K562 (cell line): ENCODE measurements at regions not wholly inside any gene's neighbourhood (a gene's known extent, or its start where the extent isn't known, plus 50 kb on each side); places are given as distances from the start of the nearest gene placed in this dataset.

Experiments used
- ATAC-seq: fragments of 200-7000 bp; cut with Tn5 transposase; 3 replicates; pipeline ENCODE4 v1.9.1; 2020; ENCODE audit warnings: moderate library complexity
- BruUV-seq: library from RNA; stranded (reverse); fragments of 400-500 nt; replicated peaks from 2 replicates; lab custom pipeline; 2021; lab: Mats Ljungman, UMichigan
- CTCF ChIA-PET: fragments of 300-600 bp; formaldehyde crosslinking; extraction: SDS; loops from one replicate; lab custom pipeline; 2021; ENCODE audit warnings: low intra/inter-chr PET ratio; lab: Yijun Ruan, JAX
- POLR2A ChIA-PET: fragments of 300-600, 350-650 bp; sonication (Branson Sonifier 250); formaldehyde crosslinking; extraction: SDS; loops from one replicate; lab custom pipeline; 2021; ENCODE audit warnings: antibody characterized with exemption, inconsistent platforms; lab: Yijun Ruan, JAX
- DNase-seq, 4 experiments: peaks; one replicate each; pipeline versions ENCODE4 v3.0.0 to v3.0.0-alpha.2; 2011 to 2018; ENCODE audit warnings: low spot score in 3 of 4, mixed read lengths in 3 of 4; ENCODE audit errors: extremely low read depth in 1 of 4
- FAIRE-seq: peaks from 2 replicates; lab custom pipeline; 2011; peaks lifted over from hg19 to GRCh38; lab: Jason Lieb, UNC
- H2AFZ ChIP-seq: 2 replicates; pipeline ENCODE4 v1.6.0; 2011; ENCODE audit warnings: low read depth, low read length, control low read depth, inconsistent platforms
- H3K27ac ChIP-seq: fragments of 200-600 bp; 3 replicates; pipeline ENCODE4 v1.8.0; 2011; ENCODE audit warnings: low read depth, mild to moderate bottlenecking, control low read depth, inconsistent platforms, low read length, moderate library complexity, mixed read lengths; ENCODE audit errors: extremely low read depth
- H3K27me3 ChIP-seq, 2 experiments: fragments of 300-600 bp in 1 of 2; 2 replicates in 1 of 2; 3 replicates in 1 of 2; pipeline versions ENCODE4 v1.6.0 to v1.8.0; 2011; ENCODE audit warnings: inconsistent platforms in 2 of 2, low read length in 2 of 2, mild to moderate bottlenecking in 1 of 2, mixed read lengths in 1 of 2, moderate library complexity in 1 of 2; ENCODE audit not compliant: control insufficient read depth in 2 of 2, insufficient read depth in 2 of 2
- H3K36me3 ChIP-seq: fragments of 300-600 bp; 3 replicates; pipeline ENCODE4 v1.8.0; 2011; ENCODE audit warnings: mild to moderate bottlenecking, low read length, inconsistent platforms; ENCODE audit not compliant: control insufficient read depth, insufficient read depth
- H3K4me1 ChIP-seq, 2 experiments: fragments of 200-600 bp in 1 of 2; replicated peaks in 1 of 2; 2 replicates in 1 of 2; 3 replicates in 1 of 2; pipeline versions ENCODE4 v1.5.1 to v1.8.0; 2011; ENCODE audit warnings: inconsistent platforms in 2 of 2, low read length in 2 of 2, mild to moderate bottlenecking in 1 of 2, mixed read lengths in 1 of 2, moderate library complexity in 1 of 2; ENCODE audit not compliant: control insufficient read depth in 2 of 2, insufficient read depth in 2 of 2
- H3K4me2 ChIP-seq: 2 replicates; pipeline ENCODE4 v1.6.1; 2011; ENCODE audit warnings: low read length, control low read depth, inconsistent platforms, mixed read lengths; ENCODE audit not compliant: insufficient read depth
- H3K4me3 ChIP-seq: fragments of 200-600 bp; sonication (generic), shearing (Covaris generic); 2 replicates; pipeline ENCODE4 v1.5.1; 2016; ENCODE audit warnings: control low read depth, inconsistent platforms
- H3K79me2 ChIP-seq: fragments of 200-600 bp; 3 replicates; pipeline ENCODE4 v1.8.0; 2011; ENCODE audit warnings: low read length, inconsistent platforms; ENCODE audit not compliant: control insufficient read depth, insufficient read depth
- H3K9ac ChIP-seq, 2 experiments: 2 replicates each; pipeline versions ENCODE4 v1.6.0 to v1.6.1; 2011; ENCODE audit warnings: low read depth in 2 of 2, low read length in 2 of 2, control low read depth in 1 of 2, inconsistent platforms in 1 of 2, mild to moderate bottlenecking in 1 of 2, mixed read lengths in 1 of 2; ENCODE audit not compliant: insufficient read depth in 1 of 2
- H3K9me1 ChIP-seq: one replicate; pipeline ENCODE4 v1.6.0; 2011; ENCODE audit warnings: inconsistent platforms, mild to moderate bottlenecking, low read length, moderate library complexity; ENCODE audit not compliant: control insufficient read depth, insufficient read depth
- H3K9me3 ChIP-seq: replicated peaks from 2 replicates; pipeline ENCODE4 v1.5.1; 2011; ENCODE audit warnings: low read depth, low read length, inconsistent platforms; ENCODE audit not compliant: control insufficient read depth, insufficient read depth
- H4K20me1 ChIP-seq: replicated peaks from 2 replicates; pipeline ENCODE4 v1.6.1; 2011; ENCODE audit warnings: low read length, inconsistent platforms, mixed read lengths; ENCODE audit not compliant: control insufficient read depth, insufficient read depth
- DPF2 ChIP-seq: fragments of 450-650 bp; IDR thresholded peaks from 2 replicates; pipeline ENCODE4 v1.6.1; 2016
- ESRRB ChIP-seq: fragments of 250-450 bp; sonication (Bioruptor Pico); IDR thresholded peaks from 2 replicates; pipeline ENCODE4 v1.5.0; 2020; ENCODE audit warnings: mild to moderate bottlenecking, moderate library complexity, borderline replicate concordance
- KDM2B ChIP-seq: fragments of 250-450 bp; sonication (Bioruptor Pico); IDR thresholded peaks from 2 replicates; pipeline ENCODE4 v1.8.0; 2021; ENCODE audit warnings: mild to moderate bottlenecking, moderate library complexity
- SMAD2 ChIP-seq: fragments of 150-350 bp; IDR thresholded peaks from 2 replicates; pipeline ENCODE4 v1.6.1; 2014; ENCODE audit warnings: low read depth, mild to moderate bottlenecking, low read length
- ZC3H8 ChIP-seq: fragments of 450-650 bp; IDR thresholded peaks from 2 replicates; pipeline ENCODE4 v1.6.1; 2017
- WGBS: fragments of 100-300 bp; shearing (Covaris generic); methylation state at CpG from one replicate; pipeline ENCODE4 v1.1.6; 2016; ENCODE audit warnings: low coverage, mixed read lengths; ENCODE audit not compliant: insufficient coverage; ENCODE audit errors: missing lambda C conversion rate; 5-methylcytosine and 5-hydroxymethylcytosine counted together
- in situ Hi-C: fragments of 300-500 bp; cut with MboI; formaldehyde crosslinking; loops from 4 replicates; pipeline ENCODE4 v1.15.0; 2018; ENCODE audit warnings: inconsistent platforms, mixed read lengths
- intact Hi-C: fragments of 100-400 bp; cut with micrococcal nuclease; formaldehyde crosslinking; loops from 2 replicates; pipeline ENCODE4 v1.14.2; 2022

DNA sequence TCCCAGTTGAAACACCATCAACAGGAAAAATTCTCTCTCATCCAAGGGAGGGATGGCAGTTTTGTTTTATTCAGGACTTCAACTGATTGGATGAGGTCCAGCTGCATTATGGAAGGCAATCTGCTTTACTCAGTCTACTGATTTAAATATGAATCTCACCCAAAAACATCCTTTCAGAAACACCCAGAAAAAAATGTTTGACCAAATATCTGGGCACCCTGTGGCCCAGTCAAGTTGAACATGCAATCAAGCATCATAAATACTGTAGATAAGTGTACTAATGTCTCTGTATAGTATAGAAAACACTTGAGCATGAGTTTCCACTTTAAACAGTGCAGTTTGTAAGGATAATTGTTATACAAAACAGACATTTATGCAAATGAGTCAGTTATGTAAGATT, 753.2 kb downstream of the ARAP2 start:
- Histone ChIP-seq H3K4me3 (no peak overlapping the region), H3K9me1 (no peaks in the 10 kb centered on the region), H3K27me3 (no peaks in the 10 kb centered on the region), H3K9ac (no peak overlapping the region), H3K4me2 (no peak overlapping the region), H2AFZ (no peak overlapping the region), H3K27ac (no peak overlapping the region), H4K20me1 (no peaks in the 10 kb centered on the region), H3K4me1 (no peaks in the 10 kb centered on the region), H3K9me3 (no peaks in the 10 kb centered on the region), H3K79me2 (no peaks in the 10 kb centered on the region), H3K36me3 (no peaks in the 10 kb centered on the region)
- DNase-seq, result no peak
- no TSS peak for BruUV-seq
- intact Hi-C loops, result no loop called here
- FAIRE-seq, result no peak
- TF ChIP-seq SMAD2, result no peak
- no peak for TF ChIP-seq DPF2
- no peak for TF ChIP-seq ZC3H8
- no peak for TF ChIP-seq ESRRB
- POLR2A ChIA-PET, result no interaction called here
- CTCF ChIA-PET, result no interaction called here
- ATAC-seq, result no peak
- in situ Hi-C loops, result no loop called here

DNA sequence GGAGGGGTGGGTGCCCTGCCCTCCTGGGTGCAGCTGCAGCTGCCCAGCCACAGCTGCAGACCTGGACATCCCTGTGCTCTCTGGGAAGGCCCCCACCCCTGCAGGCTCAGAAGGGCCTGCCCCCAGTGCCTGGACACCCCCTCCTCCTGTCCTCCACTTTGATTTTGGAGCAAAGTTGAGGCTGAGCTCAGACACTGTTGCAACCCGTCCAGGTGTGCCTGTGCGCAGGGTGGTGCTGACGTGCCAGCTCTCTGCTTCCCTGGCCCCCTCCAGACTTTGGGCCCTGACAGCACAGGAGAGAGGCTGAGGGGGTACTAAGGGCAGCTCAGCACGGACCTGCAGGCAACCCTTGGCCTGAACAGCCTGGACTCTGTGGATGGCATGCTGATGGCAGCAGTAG, 750.3 kb downstream of the ARAP2 start:
- in situ Hi-C loops (no loop called here), intact Hi-C loops (no loop called here)
- no peaks in the 10 kb centered on the region for H3K4me1 ChIP-seq
- no peak overlapping the region for H3K4me3 ChIP-seq
- no peaks in the 10 kb centered on the region for H3K9me1 ChIP-seq
- no peak overlapping the region for H2AFZ ChIP-seq
- H3K9ac ChIP-seq, result no peak overlapping the region
- FAIRE-seq, result no peak
- no peak overlapping the region for H3K27ac ChIP-seq
- ChIA-PET CTCF (no interaction called here), POLR2A (no interaction called here)
- BruUV-seq, result no TSS peak
- no peaks in the 10 kb centered on the region for H4K20me1 ChIP-seq
- H3K9me3 ChIP-seq, result no peaks in the 10 kb centered on the region; the same call in 1 of the 2 replicates
- no peak for TF ChIP-seq KDM2B
- no peak overlapping the region for H3K4me2 ChIP-seq
- H3K36me3 ChIP-seq, result no peaks in the 10 kb centered on the region
- no peak for ATAC-seq
- no peaks in the 10 kb centered on the region for H3K79me2 ChIP-seq
- H3K27me3 ChIP-seq, result no peaks in the 10 kb centered on the region
- 7% methylated on average over 4 of the region's 4 CpGs for whole genome bisulfite sequencing
- no peak for DNase-seq
